H1 (cell line): ENCODE measurements at regions not wholly inside any gene's neighbourhood (a gene's known extent, or its start where the extent isn't known, plus 50 kb on each side); places are given as distances from the start of the nearest gene placed in this dataset.

Source experiments
- E2F6 ChIP-seq: IDR thresholded peaks from 2 replicates; pipeline ENCODE4 v1.6.1; 2012; ENCODE audit warnings: inconsistent platforms
- RAD21 ChIP-seq, 2 experiments: IDR thresholded peaks in 1 of 2; conservative IDR thresholded peaks in 1 of 2; 2 replicates each; pipeline ENCODE4 v1.6.1; 2011; ENCODE audit warnings: low read depth in 2 of 2, low read length in 2 of 2, improper control_type of control experiment in 1 of 2, inconsistent platforms in 1 of 2, mild to moderate bottlenecking in 1 of 2, moderate library complexity in 1 of 2
- SAP30 ChIP-seq: fragments of 300-600 bp; sonication (generic); IDR thresholded peaks from 2 replicates; pipeline ENCODE4 v1.7.1; 2012; ENCODE audit warnings: low read length, moderate library complexity, mild to moderate bottlenecking, inconsistent platforms; ENCODE audit not compliant: insufficient read depth, insufficient replicate concordance
- SIRT6 ChIP-seq: IDR thresholded peaks from one replicate; pipeline ENCODE4 v1.7.1; 2012; ENCODE audit warnings: low read length, inconsistent platforms

- no peak for TF ChIP-seq E2F6
- no peak for TF ChIP-seq RAD21 (IDR thresholded peaks at IDR 0.05 in 1 of 2, conservative IDR thresholded peaks at IDR 0.05 in 1 of 2; ENCODE audit: low read depth in 2 of 2, low read length in 2 of 2)
- no peak for TF ChIP-seq SIRT6
- no peak for TF ChIP-seq SAP30
Observed at GRCh38 chr20:24060851-24061590, 72.4 kb upstream of the GGTLC1 start (continued).
